ENCODE measurements at regions not wholly inside any gene's neighbourhood (a gene's known extent, or its start where the extent isn't known, plus 50 kb on each side); places are given as distances from the start of the nearest gene placed in this dataset.

DNA sequence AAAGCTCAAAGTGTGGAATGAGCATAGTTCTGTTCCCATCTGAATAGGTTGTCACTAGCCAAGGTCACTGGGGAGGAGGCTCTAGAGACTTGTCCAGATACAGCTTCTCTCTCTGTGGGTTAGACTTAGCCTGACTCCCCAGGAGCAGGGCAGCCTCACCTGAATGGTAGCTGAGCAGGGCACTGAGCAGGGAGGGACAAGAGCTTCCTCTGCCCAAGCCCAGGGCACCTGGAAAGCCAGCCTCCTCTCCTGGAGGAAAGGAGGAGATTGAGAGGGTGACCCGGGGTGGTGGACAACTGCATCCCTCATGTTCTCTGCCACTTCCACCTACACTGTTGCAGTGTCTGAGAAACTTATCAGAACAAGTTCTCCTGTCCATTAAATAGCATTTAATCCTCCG, 59.0 kb upstream of the F3 start:
- Histone ChIP-seq H3K4me2 (ENCODE audit: insufficient read depth, low read length, poor library complexity, severe bottlenecking) (no peak overlapping the region), H2BK15ac (ENCODE audit: low read length) (no peak overlapping the region), H3K36me3 (replicated peaks in 1 of 2; ENCODE audit: control insufficient read depth in 2 of 2, insufficient read depth in 2 of 2, low read length in 2 of 2) (no peaks in the 10 kb centered on the region), H2BK5ac (ENCODE audit: low read length) (no peak overlapping the region), H3K27me3 (ENCODE audit: control insufficient read depth in 3 of 3, insufficient read depth in 3 of 3, low read depth in 1 of 3, low read length in 3 of 3) (no peaks in the 10 kb centered on the region), H2AK5ac (ENCODE audit: low read depth, low read length) (no peak overlapping the region), H2BK120ac (ENCODE audit: low read depth, low read length) (no peak overlapping the region), H3K18ac (ENCODE audit: low read length) (peak overlapping the region; percentile 6), H3K14ac (ENCODE audit: low read length) (no peak overlapping the region), H2BK12ac (ENCODE audit: low read length) (no peak overlapping the region), H3K4me1 (ENCODE audit: control insufficient read depth in 2 of 2, insufficient read depth in 1 of 2, low read depth in 1 of 2, low read length in 2 of 2) (peaks cover 0 to 1% of the 10 kb centered on the region in 2 donors), H3K79me1 (ENCODE audit: low read depth, low read length) (no peaks in the 10 kb centered on the region), H4K91ac (ENCODE audit: low read depth, low read length, poor library complexity) (no peak overlapping the region), H3K27ac (replicated peaks; ENCODE audit: low read length) (no peak overlapping the region), H3K9me3 (replicated peaks in 1 of 2; ENCODE audit: control insufficient read depth in 2 of 2, insufficient read depth in 1 of 2, low read depth in 1 of 2, low read length in 2 of 2) (peaks cover 0 to 6% of the 10 kb centered on the region in 2 donors), H3K4me3 (ENCODE audit: low read length in 2 of 2) (no peak overlapping the region), H3K9ac (ENCODE audit: low read depth, low read length, poor library complexity) (no peak overlapping the region), H3K23ac (ENCODE audit: low read depth, low read length, poor library complexity) (no peak overlapping the region), H4K8ac (ENCODE audit: low read depth, low read length) (no peak overlapping the region), H3K4ac (ENCODE audit: low read length) (no peak overlapping the region), H2AFZ (ENCODE audit: low read length) (no peak overlapping the region)
- no peak for DNase-seq (ENCODE audit: low spot score)
- WGBS, 2 donors (ENCODE audit: extremely low coverage in 2 of 2, insufficient read length in 2 of 2, insufficient replicate concordance in 1 of 2), result no CpG with 5 or more reads among the region's 2 CpGs

DNA sequence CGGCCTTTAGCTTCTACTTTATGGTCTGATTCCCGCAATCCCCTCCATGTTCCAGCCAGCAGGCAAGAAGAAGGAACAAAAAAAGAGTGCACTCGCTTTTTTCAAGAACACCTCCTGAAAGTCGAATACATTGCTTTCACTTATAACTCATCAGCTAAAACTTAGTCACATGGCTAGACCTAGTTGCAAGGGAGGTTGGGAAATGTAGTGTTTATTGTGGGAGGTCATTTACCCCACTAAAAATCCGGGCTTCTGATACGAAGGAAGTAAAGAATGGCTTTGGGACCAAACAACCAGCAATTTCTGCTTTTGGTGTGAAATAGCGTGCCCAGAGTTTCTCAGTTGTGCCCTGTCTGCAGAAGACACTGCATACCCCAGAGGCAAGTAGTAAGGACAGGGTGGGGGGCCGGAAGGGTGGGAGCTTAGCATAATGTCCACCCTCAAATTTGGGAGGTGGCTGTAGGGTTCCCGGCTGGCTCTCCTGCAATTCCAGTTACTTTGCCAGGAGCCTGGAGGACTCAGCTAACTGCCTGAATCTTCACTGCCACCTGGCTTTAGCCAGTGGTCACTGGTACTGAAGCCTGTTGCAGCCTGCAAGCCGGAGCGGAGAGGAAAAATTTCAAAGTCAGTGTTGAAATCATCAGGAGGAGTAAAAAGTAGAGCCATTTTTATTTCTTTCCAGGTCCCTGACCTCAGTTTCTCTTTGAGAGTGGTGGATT, 57.7 kb upstream of the F3 start:
- Histone ChIP-seq H3K4me1 (ENCODE audit: control insufficient read depth in 2 of 2, insufficient read depth in 1 of 2, low read depth in 1 of 2, low read length in 2 of 2) (peaks cover 1 to 4% of the 10 kb centered on the region in 2 donors), H2BK5ac (ENCODE audit: low read length) (no peak overlapping the region), H3K36me3 (replicated peaks in 1 of 2; ENCODE audit: control insufficient read depth in 2 of 2, insufficient read depth in 2 of 2, low read length in 2 of 2) (no peaks in the 10 kb centered on the region), H4K8ac (ENCODE audit: low read depth, low read length) (no peak overlapping the region), H3K4me3 (ENCODE audit: low read length in 2 of 2) (no peak overlapping the region), H3K4ac (ENCODE audit: low read length) (no peak overlapping the region), H3K14ac (ENCODE audit: low read length) (no peak overlapping the region), H3K4me2 (ENCODE audit: insufficient read depth, low read length, poor library complexity, severe bottlenecking) (no peak overlapping the region), H3K79me1 (ENCODE audit: low read depth, low read length) (no peaks in the 10 kb centered on the region), H3K9ac (ENCODE audit: low read depth, low read length, poor library complexity) (no peak overlapping the region), H3K9me3 (replicated peaks in 1 of 2; ENCODE audit: control insufficient read depth in 2 of 2, insufficient read depth in 1 of 2, low read depth in 1 of 2, low read length in 2 of 2) (peaks cover 0 to 6% of the 10 kb centered on the region in 2 donors), H2AFZ (ENCODE audit: low read length) (no peak overlapping the region), H4K91ac (ENCODE audit: low read depth, low read length, poor library complexity) (no peak overlapping the region), H2BK12ac (ENCODE audit: low read length) (no peak overlapping the region), H3K18ac (ENCODE audit: low read length) (no peak overlapping the region), H3K27ac (replicated peaks; ENCODE audit: low read length) (no peak overlapping the region), H2BK15ac (ENCODE audit: low read length) (no peak overlapping the region), H3K23ac (ENCODE audit: low read depth, low read length, poor library complexity) (no peak overlapping the region), H2AK5ac (ENCODE audit: low read depth, low read length) (no peak overlapping the region), H2BK120ac (ENCODE audit: low read depth, low read length) (no peak overlapping the region), H3K27me3 (ENCODE audit: control insufficient read depth in 3 of 3, insufficient read depth in 3 of 3, low read depth in 1 of 3, low read length in 3 of 3) (no peaks in the 10 kb centered on the region)
- DNase-seq (ENCODE audit: low spot score), result no peak
- no CpG with 5 or more reads among the region's 11 CpGs for WGBS, 2 donors (ENCODE audit: extremely low coverage in 2 of 2, insufficient read length in 2 of 2, insufficient replicate concordance in 1 of 2)

DNA sequence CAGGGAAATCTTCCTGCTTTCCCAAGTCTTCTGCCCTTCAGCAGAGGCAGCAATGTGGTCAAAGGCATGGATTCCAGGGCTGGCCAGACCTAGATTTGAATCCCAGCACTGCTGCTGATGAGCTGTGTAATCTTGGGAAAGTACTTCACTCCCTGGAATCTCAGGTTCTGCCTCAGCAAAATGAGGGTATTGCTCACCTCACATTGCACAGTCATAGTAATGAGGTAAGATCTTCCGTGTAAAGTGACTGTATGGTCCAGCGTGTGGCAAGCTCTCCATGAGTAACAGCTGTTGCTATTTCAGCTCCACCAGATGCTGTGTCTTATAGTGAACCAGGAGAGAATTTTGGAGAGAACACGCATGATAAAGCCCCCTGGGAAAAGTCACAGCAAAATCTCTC, 56.1 kb upstream of the F3 start:
- H4K8ac ChIP-seq (ENCODE audit: low read depth, low read length), result no peak overlapping the region
- no peak overlapping the region for H3K27ac ChIP-seq (replicated peaks; ENCODE audit: low read length)
- H2AK5ac ChIP-seq (ENCODE audit: low read depth, low read length), result no peak overlapping the region
- H3K4ac ChIP-seq (ENCODE audit: low read length), result no peak overlapping the region
- no peak overlapping the region for H2AFZ ChIP-seq (ENCODE audit: low read length)
- H3K36me3 ChIP-seq (replicated peaks in 1 of 2; ENCODE audit: control insufficient read depth in 2 of 2, insufficient read depth in 2 of 2, low read length in 2 of 2), result no peaks in the 10 kb centered on the region
- peak overlapping the region; percentile 18 for H2BK12ac ChIP-seq (ENCODE audit: low read length)
- no peak overlapping the region for H2BK15ac ChIP-seq (ENCODE audit: low read length)
- no peak for DNase-seq (ENCODE audit: low spot score)
- H3K27me3 ChIP-seq (ENCODE audit: control insufficient read depth in 3 of 3, insufficient read depth in 3 of 3, low read depth in 1 of 3, low read length in 3 of 3), result no peaks in the 10 kb centered on the region
- no peak overlapping the region for H3K14ac ChIP-seq (ENCODE audit: low read length)
- no peak overlapping the region for H2BK5ac ChIP-seq (ENCODE audit: low read length)
- whole genome bisulfite sequencing, 2 donors (ENCODE audit: extremely low coverage in 2 of 2, insufficient read length in 2 of 2, insufficient replicate concordance in 1 of 2), result no CpG with 5 or more reads among the region's 3 CpGs
- peaks cover 15 to 18% of the 10 kb centered on the region in 2 donors for H3K4me1 ChIP-seq (ENCODE audit: control insufficient read depth in 2 of 2, insufficient read depth in 1 of 2, low read depth in 1 of 2, low read length in 2 of 2)
- H4K91ac ChIP-seq (ENCODE audit: low read depth, low read length, poor library complexity), result no peak overlapping the region
- H3K79me1 ChIP-seq (ENCODE audit: low read depth, low read length), result no peaks in the 10 kb centered on the region
- no peak overlapping the region for H3K4me2 ChIP-seq (ENCODE audit: insufficient read depth, low read length, poor library complexity, severe bottlenecking)
- H3K18ac ChIP-seq (ENCODE audit: low read length), result peak overlapping the region; percentile 5
- H2BK120ac ChIP-seq (ENCODE audit: low read depth, low read length), result no peak overlapping the region
- no peak overlapping the region for H3K4me3 ChIP-seq (ENCODE audit: low read length in 2 of 2)
- H3K23ac ChIP-seq (ENCODE audit: low read depth, low read length, poor library complexity), result no peak overlapping the region
- no peak overlapping the region for H3K9ac ChIP-seq (ENCODE audit: low read depth, low read length, poor library complexity)
- peaks cover 0 to 6% of the 10 kb centered on the region in 2 donors for H3K9me3 ChIP-seq (replicated peaks in 1 of 2; ENCODE audit: control insufficient read depth in 2 of 2, insufficient read depth in 1 of 2, low read depth in 1 of 2, low read length in 2 of 2)

DNA sequence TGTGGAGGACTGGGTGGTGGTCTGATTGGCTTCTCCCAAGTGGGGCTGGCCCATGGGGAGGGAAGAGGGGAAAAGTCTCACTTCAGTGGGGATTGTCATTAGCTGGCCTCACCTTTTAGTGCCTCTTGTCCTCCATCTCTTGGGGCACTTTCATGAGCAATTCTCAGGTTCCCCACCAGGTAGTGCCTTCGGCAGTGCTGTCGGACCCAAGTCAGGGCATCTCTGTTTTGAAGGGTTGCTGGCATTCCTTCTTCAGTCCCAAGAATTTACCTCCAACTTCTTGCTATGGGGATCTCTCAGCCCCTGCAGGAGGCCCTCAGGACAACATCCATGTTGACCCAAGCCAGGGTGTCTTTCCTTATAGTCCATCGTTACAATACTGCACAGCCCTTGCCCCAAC, 54.7 kb upstream of the F3 start:
- no peak overlapping the region for H2AK5ac ChIP-seq (ENCODE audit: low read depth, low read length)
- H3K27ac ChIP-seq (replicated peaks; ENCODE audit: low read length), result no peak overlapping the region
- peaks cover 0 to 6% of the 10 kb centered on the region in 2 donors for H3K9me3 ChIP-seq (replicated peaks in 1 of 2; ENCODE audit: control insufficient read depth in 2 of 2, insufficient read depth in 1 of 2, low read depth in 1 of 2, low read length in 2 of 2)
- H3K36me3 ChIP-seq (replicated peaks in 1 of 2; ENCODE audit: control insufficient read depth in 2 of 2, insufficient read depth in 2 of 2, low read length in 2 of 2), result no peaks in the 10 kb centered on the region
- H4K91ac ChIP-seq (ENCODE audit: low read depth, low read length, poor library complexity), result no peak overlapping the region
- no peak for DNase-seq (ENCODE audit: low spot score)
- no peak overlapping the region for H2AFZ ChIP-seq (ENCODE audit: low read length)
- no peak overlapping the region for H2BK12ac ChIP-seq (ENCODE audit: low read length)
- no CpG with 5 or more reads among the region's 3 CpGs for WGBS, 2 donors (ENCODE audit: extremely low coverage in 2 of 2, insufficient read length in 2 of 2, insufficient replicate concordance in 1 of 2)
- no peak overlapping the region for H4K8ac ChIP-seq (ENCODE audit: low read depth, low read length)
- H3K4me2 ChIP-seq (ENCODE audit: insufficient read depth, low read length, poor library complexity, severe bottlenecking), result no peak overlapping the region
- H3K18ac ChIP-seq (ENCODE audit: low read length), result peak overlapping the region; percentile 81
- H3K4me1 ChIP-seq (ENCODE audit: control insufficient read depth in 2 of 2, insufficient read depth in 1 of 2, low read depth in 1 of 2, low read length in 2 of 2), result peaks cover 21 to 26% of the 10 kb centered on the region in 2 donors
- H2BK5ac ChIP-seq (ENCODE audit: low read length), result no peak overlapping the region
- H2BK15ac ChIP-seq (ENCODE audit: low read length), result no peak overlapping the region
- no peak overlapping the region for H3K23ac ChIP-seq (ENCODE audit: low read depth, low read length, poor library complexity)
- H2BK120ac ChIP-seq (ENCODE audit: low read depth, low read length), result no peak overlapping the region
- H3K4me3 ChIP-seq (ENCODE audit: low read length in 2 of 2), result no peak overlapping the region
- H3K14ac ChIP-seq (ENCODE audit: low read length), result no peak overlapping the region
- H3K9ac ChIP-seq (ENCODE audit: low read depth, low read length, poor library complexity), result no peak overlapping the region
- no peaks in the 10 kb centered on the region for H3K27me3 ChIP-seq (ENCODE audit: control insufficient read depth in 3 of 3, insufficient read depth in 3 of 3, low read depth in 1 of 3, low read length in 3 of 3)
- H3K79me1 ChIP-seq (ENCODE audit: low read depth, low read length), result no peaks in the 10 kb centered on the region
- H3K4ac ChIP-seq (ENCODE audit: low read length), result no peak overlapping the region

Measured in neuronal stem cell (in vitro differentiated cells).